ENCODE measurements at regions not wholly inside any gene's neighbourhood (a gene's known extent, or its start where the extent isn't known, plus 50 kb on each side); places are given as distances from the start of the nearest gene placed in this dataset.
A peak's percentile ranks its signal among the peaks of the same experiment; 100 is the strongest.
"Not testable (repeated sequence)": the region's sequence is repeated elsewhere in the genome, so short reads cannot be mapped to it uniquely, and the experiment has no call there.

GRCh38 chr9:38170763-38171537 lies 101.9 kb upstream of the SHB start:
- H3K4me1 Mint-ChIP-seq; H3K4me3 ChIP-seq (ENCODE audit: low read length); H3K9me3 ChIP-seq (ENCODE audit: low read length); H3K36me3 Mint-ChIP-seq; DNase-seq; H3K36me3 ChIP-seq (ENCODE audit: insufficient read depth, low read length); POLR2A ChIA-PET; H3K27ac Mint-ChIP-seq; H3K4me3 Mint-ChIP-seq; H3K4me1 ChIP-seq (ENCODE audit: insufficient read depth, low read length); H3K27me3 ChIP-seq (ENCODE audit: insufficient read depth, low read length, poor library complexity, severe bottlenecking): not testable (repeated sequence)
- H3K27ac ChIP-seq (ENCODE audit: low read depth, low read length) = peak overlapping the region; percentile 55
- CTCF ChIA-PET = interaction anchor here (1.1 kb wide), 1 partner anchor 11 kb away, joined by 4 read pairs; no protein-coding TSS in a partner anchor
- Mint-ChIP-seq H3K9me3 (peaks cover 12 to 29% (median 22%) of the 10 kb centered on the region in 5 donors), H3K27me3 (peaks cover 10 to 35% of the 10 kb centered on the region in 2 donors)

GRCh38 chr9:38170155-38170554 lies 101.1 kb upstream of the SHB start:
- H3K36me3 ChIP-seq (ENCODE audit: insufficient read depth, low read length); H3K4me1 ChIP-seq (ENCODE audit: insufficient read depth, low read length); H3K9me3 ChIP-seq (ENCODE audit: low read length); DNase-seq; H3K4me3 Mint-ChIP-seq; H3K27ac Mint-ChIP-seq; H3K4me3 ChIP-seq (ENCODE audit: low read length); H3K4me1 Mint-ChIP-seq; H3K36me3 Mint-ChIP-seq; POLR2A ChIA-PET; H3K27me3 ChIP-seq (ENCODE audit: insufficient read depth, low read length, poor library complexity, severe bottlenecking): not testable (repeated sequence)
- H3K27ac ChIP-seq (ENCODE audit: low read depth, low read length) = peak overlapping the region; percentile 55
- CTCF ChIA-PET = interaction anchor here (1.1 kb wide), 1 partner anchor 10 kb away, joined by 4 read pairs; no protein-coding TSS in a partner anchor
- H3K9me3 Mint-ChIP-seq = peaks cover 12 to 29% (median 22%) of the 10 kb centered on the region in 5 donors
- peaks cover 10 to 33% of the 10 kb centered on the region in 2 donors for H3K27me3 Mint-ChIP-seq

DNA sequence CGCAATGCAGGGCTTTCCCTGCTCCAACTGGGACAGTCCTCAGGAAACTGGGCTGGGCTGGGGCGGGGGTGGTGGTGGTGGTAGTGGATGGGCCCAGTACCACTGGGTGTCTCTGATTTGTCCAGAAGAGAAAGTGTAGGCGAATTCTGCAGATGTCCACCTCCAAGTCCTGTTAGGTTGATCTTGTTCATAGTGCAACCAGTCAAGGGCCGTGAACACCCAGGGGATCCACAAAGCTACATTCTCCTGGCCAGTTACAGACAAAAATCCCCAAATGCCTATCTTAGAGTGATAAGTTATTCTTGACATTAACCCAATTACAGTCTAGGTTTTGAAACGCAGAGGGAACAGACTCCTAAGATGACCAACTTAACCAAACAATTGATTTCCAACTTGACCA lies 97.5 kb upstream of the SHB start:
- Histone ChIP-seq H3K4me3 (ENCODE audit: low read length) (no peak overlapping the region), H3K27ac (ENCODE audit: low read depth, low read length) (no peak overlapping the region), H3K36me3 (ENCODE audit: insufficient read depth, low read length) (no peaks in the 10 kb centered on the region), H3K9me3 (ENCODE audit: low read length) (no peaks in the 10 kb centered on the region), H3K4me1 (ENCODE audit: insufficient read depth, low read length) (no peaks in the 10 kb centered on the region), H3K27me3 (ENCODE audit: insufficient read depth, low read length, poor library complexity, severe bottlenecking) (no peaks in the 10 kb centered on the region)
- Mint-ChIP-seq H3K9me3 (peaks cover 8 to 23% (median 17%) of the 10 kb centered on the region in 5 donors), H3K4me3 (no peak overlapping the region), H3K4me1 (peaks cover 0 to 3% (median 2%) of the 10 kb centered on the region in 3 donors), H3K27ac (no peak overlapping the region), H3K27me3 (peaks cover 7 to 23% of the 10 kb centered on the region in 2 donors), H3K36me3 (peaks cover 0 to 7% (median 0%) of the 10 kb centered on the region in 3 donors)
- ChIA-PET POLR2A (no interaction called here), CTCF (no interaction called here)
- DNase-seq = no peak

DNA sequence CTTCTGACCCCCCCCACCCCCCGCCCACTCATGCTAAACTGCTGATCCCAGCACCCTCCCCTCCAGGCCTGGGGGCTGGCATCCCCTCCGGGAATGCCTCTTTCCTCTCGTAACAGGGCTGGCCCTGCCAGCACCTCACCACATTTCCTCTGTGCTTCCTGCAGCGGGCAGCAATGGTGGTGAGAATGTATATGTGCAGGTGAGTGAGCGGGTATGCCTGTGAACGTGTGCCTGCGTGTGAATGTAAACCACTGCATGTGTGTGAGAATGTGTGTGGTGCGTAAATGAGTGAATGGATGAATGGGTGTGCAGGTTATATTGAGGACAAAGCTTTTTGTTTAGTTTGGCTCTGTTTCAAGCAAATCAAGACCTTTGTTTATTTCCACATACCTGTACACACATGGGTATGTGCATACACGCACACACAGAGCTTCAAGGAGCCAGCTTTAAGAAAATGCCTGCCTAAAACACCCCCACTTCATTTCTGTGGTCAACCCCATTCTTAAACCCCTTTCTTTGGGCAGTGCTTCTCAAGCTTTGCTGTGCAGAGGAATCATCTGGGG lies 95.7 kb upstream of the SHB start:
- Histone ChIP-seq H3K4me3 (ENCODE audit: low read length) (no peak overlapping the region), H3K27ac (ENCODE audit: low read depth, low read length) (no peak overlapping the region), H3K9me3 (ENCODE audit: low read length) (no peaks in the 10 kb centered on the region), H3K36me3 (ENCODE audit: insufficient read depth, low read length) (no peaks in the 10 kb centered on the region), H3K27me3 (ENCODE audit: insufficient read depth, low read length, poor library complexity, severe bottlenecking) (no peaks in the 10 kb centered on the region), H3K4me1 (ENCODE audit: insufficient read depth, low read length) (no peaks in the 10 kb centered on the region)
- POLR2A ChIA-PET = no interaction called here
- H3K4me1 Mint-ChIP-seq = peaks cover 0 to 3% (median 2%) of the 10 kb centered on the region in 3 donors
- no peaks in the 10 kb centered on the region for H3K36me3 Mint-ChIP-seq
- DNase-seq = no peak
- peaks cover 7 to 23% of the 10 kb centered on the region in 2 donors for H3K27me3 Mint-ChIP-seq
- no peak overlapping the region for H3K4me3 Mint-ChIP-seq
- CTCF ChIA-PET = no interaction called here
- peaks cover 0 to 7% (median 3%) of the 10 kb centered on the region in 5 donors for H3K9me3 Mint-ChIP-seq
- no peak overlapping the region for H3K27ac Mint-ChIP-seq

DNA sequence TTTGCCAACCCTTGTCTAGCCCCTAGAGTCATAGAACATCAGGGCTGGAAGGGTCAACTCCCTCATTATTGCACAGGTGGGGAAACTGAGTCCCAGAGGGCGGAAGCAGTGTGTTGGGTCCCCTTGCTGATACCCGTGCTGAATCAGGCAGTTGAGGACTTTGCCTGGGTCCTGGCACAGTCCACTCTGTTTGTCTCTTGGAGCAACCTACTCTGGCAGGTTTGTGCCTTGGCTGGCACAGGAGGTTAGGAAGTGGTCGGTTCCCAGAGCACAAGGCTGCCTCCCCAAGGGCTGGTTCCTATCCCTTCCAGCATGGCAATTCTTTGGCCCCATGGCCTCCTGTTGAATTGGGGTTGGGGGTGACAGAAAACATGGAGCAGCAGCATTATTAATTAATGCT lies 94.5 kb upstream of the SHB start:
- POLR2A ChIA-PET = no interaction called here

DNA sequence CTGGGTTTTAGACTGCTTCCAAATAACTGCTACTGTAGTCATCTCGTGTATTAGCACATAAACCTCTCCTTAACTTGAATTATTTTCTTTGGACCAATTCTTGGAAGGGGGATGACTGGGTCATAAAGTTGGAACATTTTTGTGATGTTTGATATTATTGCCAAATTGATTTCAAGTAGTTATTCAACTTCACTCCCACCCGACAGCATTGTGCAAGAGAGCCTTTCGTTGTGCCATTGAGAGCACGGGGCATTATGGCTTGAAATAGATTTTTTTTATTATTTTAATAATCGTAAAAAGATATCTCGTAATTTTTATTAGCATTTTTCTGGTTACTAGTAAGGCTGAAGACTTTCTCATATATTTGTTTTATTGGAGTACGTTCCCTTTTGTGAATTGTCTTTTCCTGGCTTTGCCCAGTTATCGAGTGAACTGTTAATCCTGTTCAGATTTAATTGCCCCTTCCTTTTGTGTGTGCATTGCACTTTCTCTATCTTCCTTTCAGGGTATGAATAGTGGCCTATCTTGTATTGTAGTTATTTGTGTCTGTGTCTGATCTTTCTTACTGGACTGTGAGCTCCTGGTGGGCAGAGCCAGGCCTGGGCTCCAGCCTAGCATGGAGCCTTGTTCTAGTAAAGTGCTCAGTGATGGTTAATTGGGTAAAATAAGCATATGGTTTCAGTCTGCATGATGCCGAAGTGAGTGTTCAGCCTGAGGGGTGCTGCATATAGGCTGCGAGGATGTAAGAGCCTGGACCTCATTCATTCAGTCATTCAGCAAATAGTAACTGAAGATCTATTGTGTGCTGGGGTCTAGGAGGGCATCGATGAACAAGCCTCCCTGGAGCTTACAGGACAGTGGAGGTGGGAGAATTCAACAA lies 93.5 kb upstream of the SHB start:
- Histone ChIP-seq H3K9me3 (ENCODE audit: low read length) (no peaks in the 10 kb centered on the region), H3K4me1 (ENCODE audit: insufficient read depth, low read length) (no peaks in the 10 kb centered on the region), H3K36me3 (ENCODE audit: insufficient read depth, low read length) (no peaks in the 10 kb centered on the region), H3K4me3 (ENCODE audit: low read length) (no peak overlapping the region), H3K27me3 (ENCODE audit: insufficient read depth, low read length, poor library complexity, severe bottlenecking) (no peaks in the 10 kb centered on the region), H3K27ac (ENCODE audit: low read depth, low read length) (no peak overlapping the region)
- Mint-ChIP-seq H3K27me3 (peaks cover 5 to 17% of the 10 kb centered on the region in 2 donors), H3K36me3 (no peaks in the 10 kb centered on the region), H3K4me3 (no peak overlapping the region), H3K9me3 (peaks cover 0 to 2% (median 0%) of the 10 kb centered on the region in 5 donors), H3K27ac (no peak overlapping the region), H3K4me1 (peaks cover 0 to 3% (median 2%) of the 10 kb centered on the region in 3 donors)
- DNase-seq = no peak
- ChIA-PET CTCF (no interaction called here), POLR2A (no interaction called here)

More for the DNA sequence above, 94.5 kb upstream of the SHB start:
- peaks cover 0 to 2% (median 0%) of the 10 kb centered on the region in 5 donors for H3K9me3 Mint-ChIP-seq
- no peak overlapping the region for H3K4me3 ChIP-seq (ENCODE audit: low read length)
- no peaks in the 10 kb centered on the region for H3K27me3 ChIP-seq (ENCODE audit: insufficient read depth, low read length, poor library complexity, severe bottlenecking)
- H3K36me3 Mint-ChIP-seq = no peaks in the 10 kb centered on the region
- H3K4me1 ChIP-seq (ENCODE audit: insufficient read depth, low read length) = no peaks in the 10 kb centered on the region
- H3K9me3 ChIP-seq (ENCODE audit: low read length) = no peaks in the 10 kb centered on the region
- H3K27ac ChIP-seq (ENCODE audit: low read depth, low read length) = no peak overlapping the region
- no peak for DNase-seq
- H3K27ac Mint-ChIP-seq = no peak overlapping the region
- peaks cover 7 to 17% of the 10 kb centered on the region in 2 donors for H3K27me3 Mint-ChIP-seq
- no peaks in the 10 kb centered on the region for H3K36me3 ChIP-seq (ENCODE audit: insufficient read depth, low read length)
- CTCF ChIA-PET = no interaction called here
- H3K4me3 Mint-ChIP-seq = no peak overlapping the region
- peaks cover 0 to 3% (median 2%) of the 10 kb centered on the region in 3 donors for H3K4me1 Mint-ChIP-seq

DNA sequence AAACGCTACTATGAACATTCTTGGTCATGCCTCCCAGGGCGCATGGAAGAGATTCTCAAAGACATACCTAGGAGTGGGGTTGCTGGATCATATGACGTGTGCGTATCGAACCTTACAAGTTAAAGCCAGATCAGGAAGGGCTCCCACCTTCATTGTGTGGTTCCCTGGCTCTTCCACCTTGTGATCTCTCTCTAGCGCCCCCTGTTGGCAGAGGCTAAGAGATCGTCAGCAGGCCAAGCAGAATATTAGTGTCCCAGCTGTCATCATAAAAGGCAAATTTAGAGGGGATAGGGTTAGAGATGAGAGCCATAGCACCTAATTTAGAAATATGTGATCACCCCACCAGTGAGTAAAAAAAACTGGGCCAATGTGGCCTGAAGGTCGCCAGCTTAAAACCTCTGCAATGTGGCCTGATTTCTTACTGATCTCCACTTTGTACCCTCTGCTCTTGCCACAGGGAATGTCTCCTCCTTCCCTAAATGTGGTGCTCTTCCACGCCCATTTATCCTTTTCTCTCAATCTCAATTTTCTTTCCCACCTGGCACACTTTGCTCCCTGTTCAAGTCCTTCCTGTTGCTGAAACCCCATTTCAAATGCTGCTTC lies 91.7 kb upstream of the SHB start:
- Mint-ChIP-seq H3K4me1 (peaks cover 0 to 3% (median 2%) of the 10 kb centered on the region in 3 donors), H3K27ac (peak overlapping the region in 1 of 8 donors; percentile 17), H3K9me3 (peaks cover 0 to 2% (median 0%) of the 10 kb centered on the region in 5 donors), H3K27me3 (peaks cover 5 to 8% of the 10 kb centered on the region in 2 donors), H3K4me3 (no peak overlapping the region), H3K36me3 (no peaks in the 10 kb centered on the region)
- H3K27ac ChIP-seq (ENCODE audit: low read depth, low read length) = no peak overlapping the region
- ChIA-PET CTCF (interaction anchor here (1.4 to 2.8 kb wide), 3 partner anchors 10 to 246 kb away, joined by 3 to 28 read pairs (median 4); no protein-coding TSS in a partner anchor), POLR2A (no interaction called here)
- peak; percentile 15 to 64 (median 38) for DNase-seq
- H3K4me3 ChIP-seq (ENCODE audit: low read length) = no peak overlapping the region
- no peaks in the 10 kb centered on the region for H3K9me3 ChIP-seq (ENCODE audit: low read length)
- no peaks in the 10 kb centered on the region for H3K36me3 ChIP-seq (ENCODE audit: insufficient read depth, low read length)
- no peaks in the 10 kb centered on the region for H3K4me1 ChIP-seq (ENCODE audit: insufficient read depth, low read length)
- H3K27me3 ChIP-seq (ENCODE audit: insufficient read depth, low read length, poor library complexity, severe bottlenecking) = no peaks in the 10 kb centered on the region
